ENCODE measurements at regions not wholly inside any gene's neighbourhood (a gene's known extent, or its start where the extent isn't known, plus 50 kb on each side); places are given as distances from the start of the nearest gene placed in this dataset.

- H3K9me1 ChIP-seq (replicated peaks; ENCODE audit: control insufficient read depth, extremely low read depth, insufficient read depth, low read length), result no peaks in the 10 kb centered on the region
- BruUV-seq (replicated peaks), result no TSS peak
- FAIRE-seq (no peak), DNase-seq (ENCODE audit: low read depth, low spot score) (no peak)
- H3K79me2 ChIP-seq (ENCODE audit: control insufficient read depth, insufficient read depth, low read length), result no peaks in the 10 kb centered on the region
- H2AFZ ChIP-seq (ENCODE audit: low read depth, low read length), result no peak overlapping the region
- dilution Hi-C loops (cut with MboI; ENCODE audit: extremely low pct_ligation_motif_present, low sequenced_read_pairs) (no loop called here), intact Hi-C loops (cut with micrococcal nuclease) (no loop called here)
- H3K4me3 ChIP-seq (replicated peaks in 1 of 3; ENCODE audit: insufficient read depth in 1 of 3, low read depth in 1 of 3, low read length in 3 of 3), result no peak overlapping the region
- H3K4me1 ChIP-seq (ENCODE audit: control insufficient read depth, extremely low read depth, insufficient read depth, low read length), result no peaks in the 10 kb centered on the region
- no peaks in the 10 kb centered on the region for H3K9me3 ChIP-seq (replicated peaks; ENCODE audit: control insufficient read depth, insufficient read depth, low read length)
- CTCF ChIA-PET, result interaction anchor here (0.7 kb wide), 1 partner anchor 32 kb away, joined by 3 read pairs; no protein-coding TSS in a partner anchor
- no peak overlapping the region for H3K4me2 ChIP-seq (ENCODE audit: insufficient read depth, low read length)
- H3K27me3 ChIP-seq (ENCODE audit: control insufficient read depth in 2 of 2, insufficient read depth in 2 of 2, low read length in 2 of 2), result peaks cover 2 to 7% of the 10 kb centered on the region in 2 experiments
- no peak overlapping the region for H3K27ac ChIP-seq (ENCODE audit: insufficient read depth, low read depth, low read length)
- no peak overlapping the region for H3K9ac ChIP-seq (replicated peaks; ENCODE audit: extremely low read depth, insufficient read depth, low read length)
- H4K20me1 ChIP-seq (replicated peaks; ENCODE audit: control insufficient read depth, extremely low read depth, insufficient read depth, low read length), result no peaks in the 10 kb centered on the region
- TF ChIP-seq GATA2 (IDR thresholded peaks at IDR 0.05; ENCODE audit: insufficient read depth, insufficient read length, low read depth, low read length) (no peak), CTCF (IDR thresholded peaks at IDR 0.05; ENCODE audit: extremely low read depth in 1 of 2, insufficient read depth in 1 of 2, low read depth in 1 of 2, low read length in 2 of 2) (no peak), JUN (IDR thresholded peaks at IDR 0.05; ENCODE audit: borderline replicate concordance, insufficient read depth, insufficient read length, low read depth) (no peak), MYC (IDR thresholded peaks at IDR 0.05; ENCODE audit: low read depth, low read length) (no peak), POLR2A (IDR thresholded peaks at IDR 0.05; ENCODE audit: low read depth, low read length) (no peak), EZH2 (IDR thresholded peaks at IDR 0.05; ENCODE audit: borderline replicate concordance, low read depth, low read length, severe bottlenecking) (no peak), FOS (IDR thresholded peaks at IDR 0.05; ENCODE audit: borderline replicate concordance, insufficient read depth, low read length) (no peak), MAX (IDR thresholded peaks at IDR 0.05; ENCODE audit: insufficient read depth, insufficient read length) (no peak), POLR2AphosphoS5 (IDR thresholded peaks at IDR 0.05; ENCODE audit: insufficient read depth, low read depth, low read length) (no peak)
- POLR2A ChIA-PET, result no interaction called here
- H3K36me3 ChIP-seq (ENCODE audit: control insufficient read depth in 2 of 2, extremely low read depth in 1 of 2, insufficient read depth in 2 of 2, low read length in 2 of 2), result no peaks in the 10 kb centered on the region
Measured at GRCh38 chr9:18111146-18111545, 362.8 kb upstream of the ADAMTSL1 start.
